ENCODE measurements at regions not wholly inside any gene's neighbourhood (a gene's known extent, or its start where the extent isn't known, plus 50 kb on each side); places are given as distances from the start of the nearest gene placed in this dataset.

- H3K27me3 ChIP-seq (ENCODE audit: control insufficient read depth, insufficient read depth, low read length) = no peaks in the 10 kb centered on the region
- H3K36me3 ChIP-seq (ENCODE audit: control insufficient read depth, insufficient read depth, low read length) = peaks cover 3% of the 10 kb centered on the region
- DNase-seq = no peak
- H3K9me3 ChIP-seq (replicated peaks; ENCODE audit: control insufficient read depth, low read depth, low read length) = no peaks in the 10 kb centered on the region
- no peak overlapping the region for H3K4me3 ChIP-seq (ENCODE audit: low read length)
- WGBS (ENCODE audit: insufficient coverage) = 94% methylated on average over 9 of the region's 16 CpGs
- H3K27ac ChIP-seq (ENCODE audit: low read length) = no peak overlapping the region
- H3K4me1 ChIP-seq (ENCODE audit: control insufficient read depth, insufficient read depth, low read length) = peaks cover 2% of the 10 kb centered on the region
Measured at GRCh38 chr4:123107444-123108252, 185.3 kb upstream of the NUDT6 start.

DNA sequence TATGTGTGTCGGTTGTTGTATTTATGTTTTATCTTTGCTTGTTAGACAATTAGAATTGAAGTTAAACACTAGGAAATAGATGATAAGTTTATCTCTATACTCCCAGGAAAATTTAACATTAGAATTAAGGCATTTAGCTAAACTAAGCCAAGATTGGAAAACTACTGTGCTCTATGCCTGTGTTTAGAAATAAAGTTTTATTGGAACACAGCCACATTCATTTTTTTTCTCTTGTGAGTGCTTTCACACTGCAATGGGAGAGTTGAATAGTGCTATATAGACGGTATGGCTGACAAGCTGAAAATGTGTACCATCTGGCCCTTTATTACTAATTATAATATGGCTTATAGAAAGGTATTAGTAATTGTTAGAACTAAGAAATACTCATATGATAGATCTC, 186.7 kb upstream of the NUDT6 start:
- Histone ChIP-seq H3K36me3 (ENCODE audit: control insufficient read depth, insufficient read depth, low read length) (peaks cover 6% of the 10 kb centered on the region), H3K4me1 (ENCODE audit: control insufficient read depth, insufficient read depth, low read length) (peaks cover 6% of the 10 kb centered on the region), H3K9me3 (replicated peaks; ENCODE audit: control insufficient read depth, low read depth, low read length) (peaks cover 6% of the 10 kb centered on the region), H3K27ac (ENCODE audit: low read length) (no peak overlapping the region), H3K4me3 (ENCODE audit: low read length) (no peak overlapping the region), H3K27me3 (ENCODE audit: control insufficient read depth, insufficient read depth, low read length) (no peaks in the 10 kb centered on the region)
- DNase-seq = no peak
- no CpG with 5 or more reads among the region's 2 CpGs for WGBS (ENCODE audit: insufficient coverage)

DNA sequence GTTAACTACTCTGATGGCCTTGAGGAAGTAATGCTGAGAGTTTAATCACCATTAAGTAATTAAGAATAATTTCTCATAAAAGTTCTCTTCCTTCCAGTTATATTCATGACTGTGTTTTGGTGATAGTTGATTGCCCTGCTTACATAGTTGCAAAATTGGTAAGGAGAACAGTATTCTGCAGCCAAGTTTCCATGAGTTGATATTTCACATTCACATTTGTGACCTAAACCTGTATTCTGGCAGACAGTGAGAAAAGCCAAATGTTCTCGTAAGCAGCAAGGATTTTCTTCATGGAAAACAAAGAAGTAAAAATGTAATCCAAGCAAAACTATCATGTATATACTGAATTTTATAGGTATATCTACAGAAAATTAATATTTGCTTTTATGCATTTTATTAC, 187.8 kb upstream of the NUDT6 start:
- Histone ChIP-seq H3K36me3 (ENCODE audit: control insufficient read depth, insufficient read depth, low read length) (peaks cover 13% of the 10 kb centered on the region), H3K9me3 (replicated peaks; ENCODE audit: control insufficient read depth, low read depth, low read length) (peaks cover 14% of the 10 kb centered on the region), H3K27ac (ENCODE audit: low read length) (no peak overlapping the region), H3K4me3 (ENCODE audit: low read length) (no peak overlapping the region), H3K4me1 (ENCODE audit: control insufficient read depth, insufficient read depth, low read length) (peaks cover 3% of the 10 kb centered on the region), H3K27me3 (ENCODE audit: control insufficient read depth, insufficient read depth, low read length) (no peaks in the 10 kb centered on the region)
- DNase-seq = peak; percentile 94
- WGBS (ENCODE audit: insufficient coverage) = no CpG with 5 or more reads among the region's 1 CpG

GRCh38 chr4:123110685-123111084, 188.3 kb upstream of the NUDT6 start:
- no peak for DNase-seq
- Histone ChIP-seq H3K4me3 (ENCODE audit: low read length) (no peak overlapping the region), H3K9me3 (replicated peaks; ENCODE audit: control insufficient read depth, low read depth, low read length) (peaks cover 14% of the 10 kb centered on the region), H3K4me1 (ENCODE audit: control insufficient read depth, insufficient read depth, low read length) (peaks cover 3% of the 10 kb centered on the region), H3K27me3 (ENCODE audit: control insufficient read depth, insufficient read depth, low read length) (no peaks in the 10 kb centered on the region), H3K36me3 (ENCODE audit: control insufficient read depth, insufficient read depth, low read length) (peaks cover 13% of the 10 kb centered on the region), H3K27ac (ENCODE audit: low read length) (peak overlapping the region; percentile 5)
- WGBS (ENCODE audit: insufficient coverage) = no CpG with 5 or more reads among the region's 2 CpGs

DNA sequence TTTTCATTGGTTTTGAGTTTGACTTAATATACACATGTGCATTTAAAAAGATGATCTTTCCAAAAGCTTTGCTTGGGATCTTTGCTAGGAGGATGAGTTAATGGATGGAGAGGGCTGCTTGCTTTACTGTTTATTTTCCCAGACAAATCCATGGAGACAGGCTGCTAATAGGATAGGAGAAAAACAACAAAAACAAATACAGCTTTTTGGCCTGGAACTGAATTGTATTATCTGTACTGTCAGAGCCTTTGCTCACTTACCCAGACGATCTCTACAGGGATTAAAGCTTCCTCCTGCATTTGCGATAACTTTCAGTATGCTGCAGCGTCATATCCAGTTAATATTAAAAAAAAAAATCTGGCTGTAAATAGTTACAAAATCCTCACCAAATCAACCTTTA, 190.8 kb upstream of the NUDT6 start:
- peak overlapping the region; percentile 87 for H3K27ac ChIP-seq (ENCODE audit: low read length)
- DNase-seq = peak; percentile 95
- no CpG with 5 or more reads among the region's 3 CpGs for WGBS (ENCODE audit: insufficient coverage)
- peaks cover 14% of the 10 kb centered on the region for H3K9me3 ChIP-seq (replicated peaks; ENCODE audit: control insufficient read depth, low read depth, low read length)
- no peaks in the 10 kb centered on the region for H3K27me3 ChIP-seq (ENCODE audit: control insufficient read depth, insufficient read depth, low read length)
- no peak overlapping the region for H3K4me3 ChIP-seq (ENCODE audit: low read length)
- H3K4me1 ChIP-seq (ENCODE audit: control insufficient read depth, insufficient read depth, low read length) = peaks cover 3% of the 10 kb centered on the region
- H3K36me3 ChIP-seq (ENCODE audit: control insufficient read depth, insufficient read depth, low read length) = peaks cover 11% of the 10 kb centered on the region

- Histone ChIP-seq H3K27ac (ENCODE audit: low read length) (peak overlapping the region; percentile 87), H3K4me1 (ENCODE audit: control insufficient read depth, insufficient read depth, low read length) (peaks cover 3% of the 10 kb centered on the region), H3K4me3 (ENCODE audit: low read length) (no peak overlapping the region), H3K36me3 (ENCODE audit: control insufficient read depth, insufficient read depth, low read length) (peaks cover 11% of the 10 kb centered on the region), H3K9me3 (replicated peaks; ENCODE audit: control insufficient read depth, low read depth, low read length) (peaks cover 14% of the 10 kb centered on the region), H3K27me3 (ENCODE audit: control insufficient read depth, insufficient read depth, low read length) (no peaks in the 10 kb centered on the region)
- 86% methylated on average over 8 of the region's 9 CpGs for WGBS (ENCODE audit: insufficient coverage)
- DNase-seq = no peak
Measured at GRCh38 chr4:123114084-123114914, 191.9 kb upstream of the NUDT6 start.

DNA sequence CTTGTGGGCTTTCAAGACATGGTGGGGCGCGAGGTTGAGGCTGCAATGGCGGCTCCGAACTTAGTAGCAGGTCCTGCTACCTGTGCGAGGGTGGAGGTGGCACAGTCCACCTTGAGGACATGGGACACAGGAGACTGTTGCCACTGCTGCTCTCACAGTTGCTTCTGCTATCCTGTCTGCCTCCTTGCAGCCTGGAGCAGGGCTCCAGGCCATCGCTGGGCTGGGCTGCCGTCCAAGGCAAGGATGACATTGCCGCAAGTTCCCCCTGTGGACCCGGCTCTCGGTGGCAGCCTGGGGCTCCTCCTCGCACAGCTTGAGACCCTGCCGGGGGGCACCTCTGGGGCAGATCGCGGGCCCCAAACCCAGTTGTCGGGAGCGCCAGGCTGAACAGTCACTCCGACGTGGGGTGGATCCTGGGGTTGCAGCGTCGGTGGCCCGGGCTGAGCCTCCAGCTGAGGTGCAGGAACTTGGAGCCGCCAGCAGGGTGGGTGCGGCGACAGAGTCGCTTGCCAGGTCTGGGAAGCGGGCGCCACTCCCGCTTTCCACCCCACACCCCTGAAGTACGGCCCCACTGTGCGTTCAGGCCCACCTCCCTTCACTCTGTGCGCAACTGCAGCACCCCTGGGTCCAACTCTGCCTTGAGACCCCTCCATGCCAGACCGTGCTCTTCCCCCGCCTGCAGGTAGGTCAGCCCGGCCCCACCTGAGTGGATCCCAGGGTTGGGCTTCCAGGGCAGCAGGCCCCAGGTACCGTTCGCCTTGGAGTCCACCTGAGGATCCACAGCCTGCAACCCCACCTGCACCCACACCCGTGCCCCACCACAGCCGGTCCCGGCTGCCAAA, 192.7 kb upstream of the NUDT6 start:
- DNase-seq = no peak
- Histone ChIP-seq H3K9me3 (replicated peaks; ENCODE audit: control insufficient read depth, low read depth, low read length) (peaks cover 14% of the 10 kb centered on the region), H3K4me1 (ENCODE audit: control insufficient read depth, insufficient read depth, low read length) (peaks cover 3% of the 10 kb centered on the region), H3K36me3 (ENCODE audit: control insufficient read depth, insufficient read depth, low read length) (peaks cover 11% of the 10 kb centered on the region), H3K27ac (ENCODE audit: low read length) (no peak overlapping the region), H3K4me3 (ENCODE audit: low read length) (no peak overlapping the region), H3K27me3 (ENCODE audit: control insufficient read depth, insufficient read depth, low read length) (no peaks in the 10 kb centered on the region)
- 97% methylated on average over 36 of the region's 39 CpGs for WGBS (ENCODE audit: insufficient coverage)

DNA sequence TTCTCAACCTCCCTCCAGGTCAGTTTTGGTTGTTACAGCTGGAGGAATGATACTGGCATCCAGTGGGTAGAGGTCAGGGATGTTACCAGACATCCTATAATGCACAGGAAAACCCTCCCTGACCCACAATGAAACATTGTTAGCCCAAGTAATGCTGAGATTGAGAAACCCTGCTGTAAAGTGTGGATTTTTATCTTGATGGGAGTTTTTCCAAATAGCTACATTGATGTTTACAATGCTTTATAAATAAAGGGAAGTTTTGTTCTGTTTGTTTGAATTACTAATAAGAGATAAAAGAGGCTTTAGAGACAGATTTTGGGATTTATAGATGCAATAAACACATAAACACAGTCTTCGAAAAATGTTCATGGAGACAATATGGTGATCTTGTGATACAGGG, 194.0 kb upstream of the NUDT6 start:
- H3K4me3 ChIP-seq (ENCODE audit: low read length) = no peak overlapping the region
- peaks cover 11% of the 10 kb centered on the region for H3K36me3 ChIP-seq (ENCODE audit: control insufficient read depth, insufficient read depth, low read length)
- H3K27ac ChIP-seq (ENCODE audit: low read length) = no peak overlapping the region
- H3K27me3 ChIP-seq (ENCODE audit: control insufficient read depth, insufficient read depth, low read length) = no peaks in the 10 kb centered on the region
- H3K4me1 ChIP-seq (ENCODE audit: control insufficient read depth, insufficient read depth, low read length) = peaks cover 3% of the 10 kb centered on the region
- DNase-seq = no peak
- peaks cover 14% of the 10 kb centered on the region for H3K9me3 ChIP-seq (replicated peaks; ENCODE audit: control insufficient read depth, low read depth, low read length)
- WGBS (ENCODE audit: insufficient coverage) = no CpG with 5 or more reads among the region's 1 CpG

GRCh38 chr4:123120473-123120872, 198.1 kb upstream of the NUDT6 start:
- Histone ChIP-seq H3K27me3 (ENCODE audit: control insufficient read depth, insufficient read depth, low read length) (no peaks in the 10 kb centered on the region), H3K36me3 (ENCODE audit: control insufficient read depth, insufficient read depth, low read length) (no peaks in the 10 kb centered on the region), H3K4me3 (ENCODE audit: low read length) (no peak overlapping the region), H3K9me3 (replicated peaks; ENCODE audit: control insufficient read depth, low read depth, low read length) (no peaks in the 10 kb centered on the region), H3K4me1 (ENCODE audit: control insufficient read depth, insufficient read depth, low read length) (no peaks in the 10 kb centered on the region), H3K27ac (ENCODE audit: low read length) (no peak overlapping the region)
- WGBS (ENCODE audit: insufficient coverage) = no CpG with 5 or more reads among the region's 1 CpG
- DNase-seq = no peak
